WTC11 (cell line): ENCODE measurements at regions not wholly inside any gene's neighbourhood (a gene's known extent, or its start where the extent isn't known, plus 50 kb on each side); places are given as distances from the start of the nearest gene placed in this dataset.

Experiments
- ATAC-seq: fragments of 200-7000 bp; cut with Tn5 transposase; 2 replicates; pipeline ENCODE4 v1.10.0; 2021; ENCODE audit warnings: mild to moderate bottlenecking, moderate library complexity
- CTCF ChIA-PET: fragments of 300-600 bp; sonication (Branson Sonifier 250); formaldehyde crosslinking; loops from one replicate; lab custom pipeline; 2021; ENCODE audit warnings: antibody characterized with exemption; lab: Charles Lee
- POLR2A ChIA-PET: fragments of 350-600 bp; sonication (Branson Sonifier 250); formaldehyde crosslinking; loops from one replicate; lab custom pipeline; 2021; ENCODE audit warnings: antibody characterized with exemption; lab: Charles Lee
- DNase-seq: peaks from one replicate; pipeline ENCODE4 v3.0.0; 2021; ENCODE audit warnings: low spot score
- H3K27ac Mint-ChIP-seq: 2 replicates; pipeline ENCODE4 v1.8.0; 2021; ENCODE audit warnings: mixed read lengths
- H3K27me3 Mint-ChIP-seq: 2 replicates; pipeline ENCODE4 v1.8.0; 2021; ENCODE audit warnings: low read depth, mild to moderate bottlenecking, moderate library complexity, mixed read lengths
- H3K36me3 Mint-ChIP-seq: 2 replicates; pipeline ENCODE4 v1.8.0; 2021; ENCODE audit warnings: mixed read lengths
- H3K4me1 Mint-ChIP-seq: 2 replicates; pipeline ENCODE4 v1.8.0; 2022; ENCODE audit warnings: mixed read lengths
- H3K4me3 Mint-ChIP-seq: 2 replicates; pipeline ENCODE4 v1.8.0; 2021; ENCODE audit warnings: mild to moderate bottlenecking, moderate library complexity, mixed read lengths
- H3K9me3 Mint-ChIP-seq: 2 replicates; pipeline ENCODE4 v1.8.0; 2021; ENCODE audit warnings: mixed read lengths
- AR ChIP-seq: fragments of 250-450 bp; sonication (Bioruptor Pico); IDR thresholded peaks from 2 replicates; pipeline ENCODE4 v1.9.0; 2021; ENCODE audit warnings: mild to moderate bottlenecking
- CREB1 ChIP-seq: sonication (generic); formaldehyde crosslinking; IDR thresholded peaks from 2 replicates; pipeline ENCODE4 v1.8.0; 2023; ENCODE audit warnings: mild to moderate bottlenecking, missing genetic modification reagents
- EMX1 ChIP-seq: fragments of 250-450 bp; sonication (Bioruptor Pico); IDR thresholded peaks from 2 replicates; pipeline ENCODE4 v1.8.0; 2021; ENCODE audit warnings: mild to moderate bottlenecking
- FOXP1 ChIP-seq: sonication (generic); formaldehyde crosslinking; IDR thresholded peaks from 2 replicates; pipeline ENCODE4 v1.8.0; 2022; ENCODE audit warnings: missing genetic modification reagents, mild to moderate bottlenecking, moderate library complexity, borderline replicate concordance
- IRF2 ChIP-seq: sonication (generic); formaldehyde crosslinking; IDR thresholded peaks from 2 replicates; pipeline ENCODE4 v1.8.0; 2022; ENCODE audit warnings: low read depth, missing genetic modification reagents, borderline replicate concordance
- MLX ChIP-seq: sonication (generic); formaldehyde crosslinking; IDR thresholded peaks from 2 replicates; pipeline ENCODE4 v1.8.1; 2023; ENCODE audit warnings: mild to moderate bottlenecking, missing genetic modification reagents, moderate library complexity
- NR3C1 ChIP-seq: sonication (generic); formaldehyde crosslinking; conservative IDR thresholded peaks from 2 replicates; pipeline ENCODE4 v1.8.1; 2023; ENCODE audit warnings: low read depth, mild to moderate bottlenecking, missing genetic modification reagents
- ZNF263 ChIP-seq: sonication (generic); formaldehyde crosslinking; IDR thresholded peaks from 2 replicates; pipeline ENCODE4 v1.8.1; 2022; ENCODE audit warnings: low read depth, mild to moderate bottlenecking, moderate library complexity, missing genetic modification reagents
- ZNF512 ChIP-seq: sonication (generic); formaldehyde crosslinking; IDR thresholded peaks from 2 replicates; pipeline ENCODE4 v1.8.1; 2022; ENCODE audit warnings: missing genetic modification reagents, borderline replicate concordance
- TF ChIP-seq, protein P1 (sequence below): fragments of 250-450 bp; sonication (Bioruptor Pico); IDR thresholded peaks from 2 replicates; pipeline ENCODE4 v1.9.0; 2021; ENCODE audit warnings: mild to moderate bottlenecking, borderline replicate concordance
- TF ChIP-seq, protein P2 (sequence below): sonication (generic); formaldehyde crosslinking; IDR thresholded peaks from 2 replicates; pipeline ENCODE4 v1.8.1; 2023; ENCODE audit warnings: mild to moderate bottlenecking, missing genetic modification reagents
- TF ChIP-seq, protein P3 (sequence below): sonication (generic); formaldehyde crosslinking; IDR thresholded peaks from 2 replicates; pipeline ENCODE4 v1.8.0; 2022; ENCODE audit warnings: mild to moderate bottlenecking, missing genetic modification reagents
- TF ChIP-seq, protein P4 (sequence below): sonication (generic); formaldehyde crosslinking; IDR thresholded peaks from 2 replicates; pipeline ENCODE4 v1.8.0; 2022; ENCODE audit warnings: mild to moderate bottlenecking, missing genetic modification reagents
- TF ChIP-seq, protein P5 (sequence below): sonication (generic); formaldehyde crosslinking; conservative IDR thresholded peaks from 2 replicates; pipeline ENCODE4 v1.8.1; 2022; ENCODE audit warnings: mild to moderate bottlenecking, missing genetic modification reagents

DNA sequence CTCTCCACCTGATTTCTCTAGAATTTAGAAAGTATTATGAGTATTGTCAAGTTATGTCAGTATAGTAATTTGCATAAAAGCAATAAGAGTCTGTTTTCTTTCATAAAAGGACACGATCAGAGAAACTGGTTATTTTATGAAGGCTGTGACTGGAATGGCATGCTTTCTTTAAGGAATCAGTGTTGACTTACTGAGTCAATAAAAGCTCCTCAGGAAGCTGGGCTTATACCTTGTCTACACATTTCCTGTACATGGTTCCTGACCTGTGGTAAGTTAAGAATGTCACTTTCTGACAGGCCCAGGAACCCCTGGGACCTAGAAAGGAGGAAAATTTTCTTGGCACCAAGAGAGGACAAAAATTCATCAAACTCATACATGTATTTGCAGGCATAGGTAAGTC, 1224.0 kb upstream of the ADGRB3 start (continued):
- TF ChIP-seq, protein P1, sequence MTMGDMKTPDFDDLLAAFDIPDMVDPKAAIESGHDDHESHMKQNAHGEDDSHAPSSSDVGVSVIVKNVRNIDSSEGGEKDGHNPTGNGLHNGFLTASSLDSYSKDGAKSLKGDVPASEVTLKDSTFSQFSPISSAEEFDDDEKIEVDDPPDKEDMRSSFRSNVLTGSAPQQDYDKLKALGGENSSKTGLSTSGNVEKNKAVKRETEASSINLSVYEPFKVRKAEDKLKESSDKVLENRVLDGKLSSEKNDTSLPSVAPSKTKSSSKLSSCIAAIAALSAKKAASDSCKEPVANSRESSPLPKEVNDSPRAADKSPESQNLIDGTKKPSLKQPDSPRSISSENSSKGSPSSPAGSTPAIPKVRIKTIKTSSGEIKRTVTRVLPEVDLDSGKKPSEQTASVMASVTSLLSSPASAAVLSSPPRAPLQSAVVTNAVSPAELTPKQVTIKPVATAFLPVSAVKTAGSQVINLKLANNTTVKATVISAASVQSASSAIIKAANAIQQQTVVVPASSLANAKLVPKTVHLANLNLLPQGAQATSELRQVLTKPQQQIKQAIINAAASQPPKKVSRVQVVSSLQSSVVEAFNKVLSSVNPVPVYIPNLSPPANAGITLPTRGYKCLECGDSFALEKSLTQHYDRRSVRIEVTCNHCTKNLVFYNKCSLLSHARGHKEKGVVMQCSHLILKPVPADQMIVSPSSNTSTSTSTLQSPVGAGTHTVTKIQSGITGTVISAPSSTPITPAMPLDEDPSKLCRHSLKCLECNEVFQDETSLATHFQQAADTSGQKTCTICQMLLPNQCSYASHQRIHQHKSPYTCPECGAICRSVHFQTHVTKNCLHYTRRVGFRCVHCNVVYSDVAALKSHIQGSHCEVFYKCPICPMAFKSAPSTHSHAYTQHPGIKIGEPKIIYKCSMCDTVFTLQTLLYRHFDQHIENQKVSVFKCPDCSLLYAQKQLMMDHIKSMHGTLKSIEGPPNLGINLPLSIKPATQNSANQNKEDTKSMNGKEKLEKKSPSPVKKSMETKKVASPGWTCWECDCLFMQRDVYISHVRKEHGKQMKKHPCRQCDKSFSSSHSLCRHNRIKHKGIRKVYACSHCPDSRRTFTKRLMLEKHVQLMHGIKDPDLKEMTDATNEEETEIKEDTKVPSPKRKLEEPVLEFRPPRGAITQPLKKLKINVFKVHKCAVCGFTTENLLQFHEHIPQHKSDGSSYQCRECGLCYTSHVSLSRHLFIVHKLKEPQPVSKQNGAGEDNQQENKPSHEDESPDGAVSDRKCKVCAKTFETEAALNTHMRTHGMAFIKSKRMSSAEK = no peak
- TF ChIP-seq EMX1 (CRISPR knock-in tag) (no peak), ZNF263 (CRISPR knock-in tag) (no peak)

DNA sequence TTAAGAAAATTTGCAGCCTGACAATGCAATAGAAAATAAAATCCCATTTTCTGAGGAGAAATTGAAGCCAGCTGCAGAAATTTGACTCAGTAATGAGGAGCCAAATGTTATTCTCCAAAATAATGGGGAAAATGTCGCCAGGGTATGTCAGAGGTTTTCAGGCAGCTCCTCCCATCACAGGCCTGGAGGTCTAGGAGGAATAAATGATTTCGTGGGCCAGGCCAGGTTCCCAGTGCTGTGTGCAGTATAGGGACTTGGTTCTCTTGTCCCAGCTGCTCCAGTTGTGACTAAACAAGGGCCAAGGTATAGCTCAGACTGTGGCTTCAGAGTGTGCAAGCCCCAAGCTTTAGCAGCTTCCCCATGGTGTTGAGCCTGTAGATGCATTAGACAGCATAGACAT, 1240.8 kb upstream of the ADGRB3 start:
- H3K4me1 Mint-ChIP-seq = peaks cover 7% of the 10 kb centered on the region
- H3K9me3 Mint-ChIP-seq = peaks cover 21% of the 10 kb centered on the region
- no peak overlapping the region for H3K4me3 Mint-ChIP-seq
- peaks cover 19% of the 10 kb centered on the region for H3K36me3 Mint-ChIP-seq
- no peak overlapping the region for H3K27ac Mint-ChIP-seq
- TF ChIP-seq AR (no peak), MLX (no peak), CREB1 (CRISPR knock-in tag) (no peak), IRF2 (CRISPR knock-in tag) (no peak), NR3C1 (no peak)
- TF ChIP-seq, protein P2, sequence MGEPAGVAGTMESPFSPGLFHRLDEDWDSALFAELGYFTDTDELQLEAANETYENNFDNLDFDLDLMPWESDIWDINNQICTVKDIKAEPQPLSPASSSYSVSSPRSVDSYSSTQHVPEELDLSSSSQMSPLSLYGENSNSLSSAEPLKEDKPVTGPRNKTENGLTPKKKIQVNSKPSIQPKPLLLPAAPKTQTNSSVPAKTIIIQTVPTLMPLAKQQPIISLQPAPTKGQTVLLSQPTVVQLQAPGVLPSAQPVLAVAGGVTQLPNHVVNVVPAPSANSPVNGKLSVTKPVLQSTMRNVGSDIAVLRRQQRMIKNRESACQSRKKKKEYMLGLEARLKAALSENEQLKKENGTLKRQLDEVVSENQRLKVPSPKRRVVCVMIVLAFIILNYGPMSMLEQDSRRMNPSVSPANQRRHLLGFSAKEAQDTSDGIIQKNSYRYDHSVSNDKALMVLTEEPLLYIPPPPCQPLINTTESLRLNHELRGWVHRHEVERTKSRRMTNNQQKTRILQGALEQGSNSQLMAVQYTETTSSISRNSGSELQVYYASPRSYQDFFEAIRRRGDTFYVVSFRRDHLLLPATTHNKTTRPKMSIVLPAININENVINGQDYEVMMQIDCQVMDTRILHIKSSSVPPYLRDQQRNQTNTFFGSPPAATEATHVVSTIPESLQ (CRISPR knock-in tag) = no peak
- TF ChIP-seq, protein P3, sequence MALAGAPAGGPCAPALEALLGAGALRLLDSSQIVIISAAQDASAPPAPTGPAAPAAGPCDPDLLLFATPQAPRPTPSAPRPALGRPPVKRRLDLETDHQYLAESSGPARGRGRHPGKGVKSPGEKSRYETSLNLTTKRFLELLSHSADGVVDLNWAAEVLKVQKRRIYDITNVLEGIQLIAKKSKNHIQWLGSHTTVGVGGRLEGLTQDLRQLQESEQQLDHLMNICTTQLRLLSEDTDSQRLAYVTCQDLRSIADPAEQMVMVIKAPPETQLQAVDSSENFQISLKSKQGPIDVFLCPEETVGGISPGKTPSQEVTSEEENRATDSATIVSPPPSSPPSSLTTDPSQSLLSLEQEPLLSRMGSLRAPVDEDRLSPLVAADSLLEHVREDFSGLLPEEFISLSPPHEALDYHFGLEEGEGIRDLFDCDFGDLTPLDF (CRISPR knock-in tag) = no peak
- TF ChIP-seq, all 79 proteins: peak for 0
- ATAC-seq (no peak), DNase-seq (no peak)
- peaks cover 2% of the 10 kb centered on the region; the same call in 1 of the 2 replicates for H3K27me3 Mint-ChIP-seq
- POLR2A ChIA-PET = no interaction called here
- CTCF ChIA-PET = no interaction called here

DNA sequence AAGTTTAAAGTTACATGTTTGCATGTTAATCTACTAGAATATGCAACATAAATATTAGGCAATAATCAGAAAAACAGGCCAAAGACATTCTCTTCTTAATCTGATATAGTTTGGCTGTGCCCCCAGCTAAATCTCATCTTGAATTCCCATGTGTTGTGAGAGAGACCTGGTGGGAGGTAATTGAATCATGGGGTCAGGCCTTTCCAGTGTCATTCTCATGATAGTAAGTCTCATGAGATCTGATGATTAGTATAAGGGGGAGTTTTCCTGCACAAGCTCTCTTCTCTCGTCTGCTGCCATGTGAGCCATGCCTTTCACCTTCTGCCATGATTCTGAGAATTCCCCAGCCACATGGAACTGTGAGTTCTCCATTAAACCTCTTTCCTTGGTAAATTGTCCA, 1241.7 kb upstream of the ADGRB3 start:
- DNase-seq (no peak), ATAC-seq (no peak)
- Mint-ChIP-seq H3K4me1 (peaks cover 4% of the 10 kb centered on the region), H3K27ac (no peak overlapping the region), H3K9me3 (peaks cover 25% of the 10 kb centered on the region), H3K4me3 (no peak overlapping the region), H3K27me3 (peaks cover 2% of the 10 kb centered on the region; the same call in 1 of the 2 replicates), H3K36me3 (peaks cover 19% of the 10 kb centered on the region)
- CTCF ChIA-PET = no interaction called here
- POLR2A ChIA-PET = no interaction called here
- TF ChIP-seq ZNF512 (CRISPR knock-in tag) (no peak), FOXP1 (CRISPR knock-in tag) (no peak)
- TF ChIP-seq, protein P4, sequence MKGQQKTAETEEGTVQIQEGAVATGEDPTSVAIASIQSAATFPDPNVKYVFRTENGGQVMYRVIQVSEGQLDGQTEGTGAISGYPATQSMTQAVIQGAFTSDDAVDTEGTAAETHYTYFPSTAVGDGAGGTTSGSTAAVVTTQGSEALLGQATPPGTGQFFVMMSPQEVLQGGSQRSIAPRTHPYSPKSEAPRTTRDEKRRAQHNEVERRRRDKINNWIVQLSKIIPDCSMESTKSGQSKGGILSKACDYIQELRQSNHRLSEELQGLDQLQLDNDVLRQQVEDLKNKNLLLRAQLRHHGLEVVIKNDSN (CRISPR knock-in tag) = no peak
- TF ChIP-seq, protein P5, sequence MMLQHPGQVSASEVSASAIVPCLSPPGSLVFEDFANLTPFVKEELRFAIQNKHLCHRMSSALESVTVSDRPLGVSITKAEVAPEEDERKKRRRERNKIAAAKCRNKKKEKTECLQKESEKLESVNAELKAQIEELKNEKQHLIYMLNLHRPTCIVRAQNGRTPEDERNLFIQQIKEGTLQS (CRISPR knock-in tag) = no peak
- TF ChIP-seq, protein P1 = no peak
